ENCODE measurements at regions not wholly inside any gene's neighbourhood (a gene's known extent, or its start where the extent isn't known, plus 50 kb on each side); places are given as distances from the start of the nearest gene placed in this dataset.

DNA sequence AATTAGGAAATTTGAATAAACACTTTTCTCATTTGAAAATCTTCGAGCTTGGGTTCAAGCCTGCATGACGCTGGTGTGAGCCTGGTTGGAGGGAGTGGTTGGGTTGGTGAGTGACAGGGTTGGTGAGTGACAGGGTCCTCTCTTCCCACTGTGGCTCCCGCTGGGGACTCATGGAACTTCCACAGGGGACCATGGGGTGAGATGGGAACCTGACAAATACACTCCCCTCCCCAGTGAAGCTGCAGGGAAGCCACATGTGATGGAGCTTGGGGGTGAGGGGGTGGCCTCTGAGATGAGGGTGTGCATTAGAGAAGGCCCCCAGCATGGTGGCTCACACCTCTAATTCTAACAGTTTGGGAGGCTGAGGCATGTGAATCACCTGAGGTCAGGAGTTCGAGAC lies 66.8 kb downstream of the RTL6 start:
- CTCF ChIA-PET, result no interaction called here
- FAIRE-seq (no peak), DNase-seq (ENCODE audit: low read depth, low spot score) (no peak)

DNA sequence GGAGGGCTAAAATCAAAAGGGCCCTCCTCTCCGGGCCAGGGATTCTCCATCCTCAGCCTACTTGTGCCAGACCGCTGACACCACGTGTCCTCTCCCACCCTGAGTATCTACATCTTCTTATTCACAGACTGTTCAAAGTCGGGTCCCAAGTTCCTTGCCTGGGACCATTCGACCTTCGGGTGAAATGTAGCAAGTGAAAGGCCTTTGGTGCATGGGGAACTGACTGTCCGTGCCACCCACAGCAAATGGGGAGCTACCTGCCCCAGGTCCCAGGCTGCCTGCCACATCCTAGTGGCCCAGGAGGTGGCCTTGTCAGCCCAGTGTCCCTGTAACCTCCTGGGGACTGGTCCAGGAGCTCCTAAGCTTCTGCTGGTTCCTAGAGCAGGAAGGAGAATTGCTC lies 67.3 kb downstream of the RTL6 start:
- Histone ChIP-seq H3K9me1 (replicated peaks; ENCODE audit: control insufficient read depth, extremely low read depth, insufficient read depth, low read length) (no peaks in the 10 kb centered on the region), H3K9ac (replicated peaks; ENCODE audit: extremely low read depth, insufficient read depth, low read length) (no peak overlapping the region), H3K4me1 (ENCODE audit: control insufficient read depth, extremely low read depth, insufficient read depth, low read length) (no peaks in the 10 kb centered on the region), H3K36me3 (ENCODE audit: control insufficient read depth in 2 of 2, extremely low read depth in 1 of 2, insufficient read depth in 2 of 2, low read length in 2 of 2) (no peaks in the 10 kb centered on the region), H3K4me2 (ENCODE audit: insufficient read depth, low read length) (no peak overlapping the region), H3K4me3 (replicated peaks in 1 of 3; ENCODE audit: insufficient read depth in 1 of 3, low read depth in 1 of 3, low read length in 3 of 3) (no peak overlapping the region), H3K27me3 (ENCODE audit: control insufficient read depth in 2 of 2, insufficient read depth in 2 of 2, low read length in 2 of 2) (no peaks in the 10 kb centered on the region), H4K20me1 (replicated peaks; ENCODE audit: control insufficient read depth, extremely low read depth, insufficient read depth, low read length) (no peaks in the 10 kb centered on the region), H3K9me3 (replicated peaks; ENCODE audit: control insufficient read depth, insufficient read depth, low read length) (no peaks in the 10 kb centered on the region), H3K27ac (ENCODE audit: insufficient read depth, low read depth, low read length) (no peak overlapping the region), H2AFZ (ENCODE audit: low read depth, low read length) (no peak overlapping the region), H3K79me2 (ENCODE audit: control insufficient read depth, insufficient read depth, low read length) (no peaks in the 10 kb centered on the region)
- FAIRE-seq (no peak), DNase-seq (ENCODE audit: low read depth, low spot score) (no peak)
- POLR2A ChIA-PET, result no interaction called here
- TF ChIP-seq GATA2 (IDR thresholded peaks at IDR 0.05; ENCODE audit: insufficient read depth, insufficient read length, low read depth, low read length) (no peak), POLR2A (IDR thresholded peaks at IDR 0.05; ENCODE audit: low read depth, low read length) (no peak), EZH2 (IDR thresholded peaks at IDR 0.05; ENCODE audit: borderline replicate concordance, low read depth, low read length, severe bottlenecking) (no peak), JUN (IDR thresholded peaks at IDR 0.05; ENCODE audit: borderline replicate concordance, insufficient read depth, insufficient read length, low read depth) (no peak), MYC (IDR thresholded peaks at IDR 0.05; ENCODE audit: low read depth, low read length) (no peak), FOS (IDR thresholded peaks at IDR 0.05; ENCODE audit: borderline replicate concordance, insufficient read depth, low read length) (no peak), POLR2AphosphoS5 (IDR thresholded peaks at IDR 0.05; ENCODE audit: insufficient read depth, low read depth, low read length) (no peak)
- TF ChIP-seq, protein P1, sequence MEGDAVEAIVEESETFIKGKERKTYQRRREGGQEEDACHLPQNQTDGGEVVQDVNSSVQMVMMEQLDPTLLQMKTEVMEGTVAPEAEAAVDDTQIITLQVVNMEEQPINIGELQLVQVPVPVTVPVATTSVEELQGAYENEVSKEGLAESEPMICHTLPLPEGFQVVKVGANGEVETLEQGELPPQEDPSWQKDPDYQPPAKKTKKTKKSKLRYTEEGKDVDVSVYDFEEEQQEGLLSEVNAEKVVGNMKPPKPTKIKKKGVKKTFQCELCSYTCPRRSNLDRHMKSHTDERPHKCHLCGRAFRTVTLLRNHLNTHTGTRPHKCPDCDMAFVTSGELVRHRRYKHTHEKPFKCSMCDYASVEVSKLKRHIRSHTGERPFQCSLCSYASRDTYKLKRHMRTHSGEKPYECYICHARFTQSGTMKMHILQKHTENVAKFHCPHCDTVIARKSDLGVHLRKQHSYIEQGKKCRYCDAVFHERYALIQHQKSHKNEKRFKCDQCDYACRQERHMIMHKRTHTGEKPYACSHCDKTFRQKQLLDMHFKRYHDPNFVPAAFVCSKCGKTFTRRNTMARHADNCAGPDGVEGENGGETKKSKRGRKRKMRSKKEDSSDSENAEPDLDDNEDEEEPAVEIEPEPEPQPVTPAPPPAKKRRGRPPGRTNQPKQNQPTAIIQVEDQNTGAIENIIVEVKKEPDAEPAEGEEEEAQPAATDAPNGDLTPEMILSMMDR (IDR thresholded peaks at IDR 0.05; ENCODE audit: extremely low read depth in 1 of 2, insufficient read depth in 1 of 2, low read depth in 1 of 2, low read length in 2 of 2), result no peak
- TF ChIP-seq, protein P2, sequence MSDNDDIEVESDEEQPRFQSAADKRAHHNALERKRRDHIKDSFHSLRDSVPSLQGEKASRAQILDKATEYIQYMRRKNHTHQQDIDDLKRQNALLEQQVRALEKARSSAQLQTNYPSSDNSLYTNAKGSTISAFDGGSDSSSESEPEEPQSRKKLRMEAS (IDR thresholded peaks at IDR 0.05; ENCODE audit: insufficient read depth, insufficient read length), result no peak
- dilution Hi-C loops (cut with MboI; ENCODE audit: extremely low pct_ligation_motif_present, low sequenced_read_pairs) (no loop called here), intact Hi-C loops (cut with micrococcal nuclease) (no loop called here)
- BruUV-seq (replicated peaks), result no TSS peak
- CTCF ChIA-PET, result no interaction called here

More for the DNA sequence above, 66.8 kb downstream of the RTL6 start:
- intact Hi-C loops (cut with micrococcal nuclease), result no loop called here
- Histone ChIP-seq H3K4me3 (replicated peaks in 1 of 3; ENCODE audit: insufficient read depth in 1 of 3, low read depth in 1 of 3, low read length in 3 of 3) (no peak overlapping the region), H4K20me1 (replicated peaks; ENCODE audit: control insufficient read depth, extremely low read depth, insufficient read depth, low read length) (no peaks in the 10 kb centered on the region), H3K36me3 (ENCODE audit: control insufficient read depth in 2 of 2, extremely low read depth in 1 of 2, insufficient read depth in 2 of 2, low read length in 2 of 2) (no peaks in the 10 kb centered on the region), H3K9me1 (replicated peaks; ENCODE audit: control insufficient read depth, extremely low read depth, insufficient read depth, low read length) (no peaks in the 10 kb centered on the region), H3K27me3 (ENCODE audit: control insufficient read depth in 2 of 2, insufficient read depth in 2 of 2, low read length in 2 of 2) (no peaks in the 10 kb centered on the region), H3K4me1 (ENCODE audit: control insufficient read depth, extremely low read depth, insufficient read depth, low read length) (no peaks in the 10 kb centered on the region), H3K79me2 (ENCODE audit: control insufficient read depth, insufficient read depth, low read length) (no peaks in the 10 kb centered on the region), H2AFZ (ENCODE audit: low read depth, low read length) (no peak overlapping the region), H3K4me2 (ENCODE audit: insufficient read depth, low read length) (no peak overlapping the region), H3K9ac (replicated peaks; ENCODE audit: extremely low read depth, insufficient read depth, low read length) (no peak overlapping the region), H3K9me3 (replicated peaks; ENCODE audit: control insufficient read depth, insufficient read depth, low read length) (no peaks in the 10 kb centered on the region), H3K27ac (ENCODE audit: insufficient read depth, low read depth, low read length) (no peak overlapping the region)
- dilution Hi-C loops (cut with MboI; ENCODE audit: extremely low pct_ligation_motif_present, low sequenced_read_pairs), result no loop called here
- no TSS peak for BruUV-seq (replicated peaks)
- no peak for TF ChIP-seq EZH2 (IDR thresholded peaks at IDR 0.05; ENCODE audit: borderline replicate concordance, low read depth, low read length, severe bottlenecking)
- TF ChIP-seq GATA2 (IDR thresholded peaks at IDR 0.05; ENCODE audit: insufficient read depth, insufficient read length, low read depth, low read length), result no peak
- TF ChIP-seq MYC (IDR thresholded peaks at IDR 0.05; ENCODE audit: low read depth, low read length), result no peak
- TF ChIP-seq FOS (IDR thresholded peaks at IDR 0.05; ENCODE audit: borderline replicate concordance, insufficient read depth, low read length), result no peak
- TF ChIP-seq POLR2A (IDR thresholded peaks at IDR 0.05; ENCODE audit: low read depth, low read length), result no peak
- TF ChIP-seq, protein P1 (IDR thresholded peaks at IDR 0.05; ENCODE audit: extremely low read depth in 1 of 2, insufficient read depth in 1 of 2, low read depth in 1 of 2, low read length in 2 of 2), result no peak
- POLR2A ChIA-PET, result no interaction called here

Data from endothelial cell of umbilical vein (primary cell).